Nephron (organoid): ENCODE measurements at regions not wholly inside any gene's neighbourhood (a gene's known extent, or its start where the extent isn't known, plus 50 kb on each side); places are given as distances from the start of the nearest gene placed in this dataset.

Experiments
- H3K27ac Mint-ChIP-seq, 3 experiments: 2 replicates each; pipeline ENCODE4 v1.8.0; 2020; ENCODE audit warnings: mixed read lengths in 3 of 3, mild to moderate bottlenecking in 2 of 3, moderate library complexity in 1 of 3
- H3K27me3 Mint-ChIP-seq: 2 replicates; pipeline ENCODE4 v1.8.0; 2021; ENCODE audit warnings: low read depth, mild to moderate bottlenecking, moderate library complexity, mixed read lengths
- H3K36me3 Mint-ChIP-seq: 2 replicates; pipeline ENCODE4 v1.8.0; 2020; ENCODE audit warnings: low read depth, mixed read lengths
- H3K4me1 Mint-ChIP-seq: 2 replicates; pipeline ENCODE4 v1.8.0; 2020; ENCODE audit warnings: mixed read lengths
- H3K4me3 Mint-ChIP-seq, 3 experiments: 2 replicates each; pipeline ENCODE4 v1.8.0; 2020; ENCODE audit warnings: mild to moderate bottlenecking in 3 of 3, mixed read lengths in 3 of 3, moderate library complexity in 2 of 3
- H3K9me3 Mint-ChIP-seq: 2 replicates; pipeline ENCODE4 v1.8.0; 2020; ENCODE audit warnings: mixed read lengths
- TF ChIP-seq, protein P1 (sequence below), 3 experiments: fragments of 200-600 bp; sonication (generic); IDR thresholded peaks; one replicate each; pipeline ENCODE4 v1.5.0; 2021; ENCODE audit warnings: antibody characterized with exemption in 3 of 3; ENCODE audit not compliant: unreplicated experiment in 3 of 3

DNA sequence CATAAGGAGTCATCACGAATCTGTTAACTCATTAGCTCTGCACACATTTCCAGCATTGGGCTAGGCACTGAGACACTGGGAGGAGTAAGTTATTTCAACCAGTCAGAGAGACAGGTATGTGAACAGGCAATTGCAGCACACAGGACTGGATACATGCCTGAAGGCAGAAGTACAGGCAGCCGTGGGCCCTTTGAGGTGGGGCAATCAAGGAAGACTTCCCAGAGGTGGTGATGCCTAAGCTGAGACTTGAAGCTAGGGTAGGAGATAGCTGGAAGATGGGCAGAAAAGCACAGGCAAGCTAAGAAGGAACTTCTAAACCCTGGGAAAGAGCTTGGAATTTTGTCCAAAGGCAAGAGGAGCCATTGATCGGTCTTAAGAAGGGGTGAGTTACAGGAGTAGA lies 249.7 kb downstream of the EMX2 start:
- TF ChIP-seq, protein P1, sequence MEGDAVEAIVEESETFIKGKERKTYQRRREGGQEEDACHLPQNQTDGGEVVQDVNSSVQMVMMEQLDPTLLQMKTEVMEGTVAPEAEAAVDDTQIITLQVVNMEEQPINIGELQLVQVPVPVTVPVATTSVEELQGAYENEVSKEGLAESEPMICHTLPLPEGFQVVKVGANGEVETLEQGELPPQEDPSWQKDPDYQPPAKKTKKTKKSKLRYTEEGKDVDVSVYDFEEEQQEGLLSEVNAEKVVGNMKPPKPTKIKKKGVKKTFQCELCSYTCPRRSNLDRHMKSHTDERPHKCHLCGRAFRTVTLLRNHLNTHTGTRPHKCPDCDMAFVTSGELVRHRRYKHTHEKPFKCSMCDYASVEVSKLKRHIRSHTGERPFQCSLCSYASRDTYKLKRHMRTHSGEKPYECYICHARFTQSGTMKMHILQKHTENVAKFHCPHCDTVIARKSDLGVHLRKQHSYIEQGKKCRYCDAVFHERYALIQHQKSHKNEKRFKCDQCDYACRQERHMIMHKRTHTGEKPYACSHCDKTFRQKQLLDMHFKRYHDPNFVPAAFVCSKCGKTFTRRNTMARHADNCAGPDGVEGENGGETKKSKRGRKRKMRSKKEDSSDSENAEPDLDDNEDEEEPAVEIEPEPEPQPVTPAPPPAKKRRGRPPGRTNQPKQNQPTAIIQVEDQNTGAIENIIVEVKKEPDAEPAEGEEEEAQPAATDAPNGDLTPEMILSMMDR (IDR thresholded peaks at IDR 0.05; ENCODE audit: unreplicated experiment in 3 of 3): no peak
- no peaks in the 10 kb centered on the region for H3K9me3 Mint-ChIP-seq

DNA sequence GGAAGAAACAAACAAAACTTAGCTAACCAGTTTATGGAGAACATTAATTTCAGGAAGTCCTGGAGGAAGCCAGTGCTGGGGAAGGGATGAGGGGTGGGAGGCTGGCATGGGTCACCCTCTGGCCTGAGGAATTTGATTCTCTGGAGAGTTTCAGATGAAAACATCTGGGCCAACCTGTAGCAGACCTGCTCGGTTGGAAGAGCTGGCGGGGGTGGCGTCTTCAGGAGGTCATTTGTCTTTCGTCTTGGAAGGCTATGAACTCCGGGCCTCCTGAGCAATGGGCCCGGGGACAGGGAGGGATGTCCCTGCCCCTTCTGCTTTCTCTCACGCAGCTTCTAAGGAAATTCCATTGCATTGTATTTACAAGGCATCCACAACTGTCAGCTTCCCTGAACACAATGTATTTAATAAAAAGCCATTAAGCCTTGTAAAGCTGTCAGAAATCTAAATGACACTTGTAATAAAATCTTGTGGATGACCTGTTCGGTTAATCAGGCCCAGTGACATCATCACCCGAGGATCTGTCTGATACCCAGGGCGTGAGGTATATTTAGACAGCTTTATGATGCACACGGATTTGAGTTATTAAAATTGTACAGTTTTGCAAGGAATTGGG lies 250.5 kb downstream of the RAB11FIP2 start:
- Mint-ChIP-seq H3K4me1 (peaks cover 30% of the 10 kb centered on the region), H3K27ac (peak overlapping the region; percentile 44 to 74 (median 65)), H3K36me3 (no peaks in the 10 kb centered on the region), H3K9me3 (no peaks in the 10 kb centered on the region), H3K27me3 (peaks cover 14% of the 10 kb centered on the region), H3K4me3 (no peak overlapping the region)
- TF ChIP-seq, protein P1 (IDR thresholded peaks at IDR 0.05; ENCODE audit: unreplicated experiment in 3 of 3): no peak

More for the DNA sequence above, 249.7 kb downstream of the EMX2 start:
- no peaks in the 10 kb centered on the region for H3K36me3 Mint-ChIP-seq
- peaks cover 35% of the 10 kb centered on the region for H3K4me1 Mint-ChIP-seq
- peak overlapping the region; percentile 49 to 87 (median 78) for H3K27ac Mint-ChIP-seq
- peaks cover 6% of the 10 kb centered on the region for H3K27me3 Mint-ChIP-seq
- no peak overlapping the region for H3K4me3 Mint-ChIP-seq

DNA sequence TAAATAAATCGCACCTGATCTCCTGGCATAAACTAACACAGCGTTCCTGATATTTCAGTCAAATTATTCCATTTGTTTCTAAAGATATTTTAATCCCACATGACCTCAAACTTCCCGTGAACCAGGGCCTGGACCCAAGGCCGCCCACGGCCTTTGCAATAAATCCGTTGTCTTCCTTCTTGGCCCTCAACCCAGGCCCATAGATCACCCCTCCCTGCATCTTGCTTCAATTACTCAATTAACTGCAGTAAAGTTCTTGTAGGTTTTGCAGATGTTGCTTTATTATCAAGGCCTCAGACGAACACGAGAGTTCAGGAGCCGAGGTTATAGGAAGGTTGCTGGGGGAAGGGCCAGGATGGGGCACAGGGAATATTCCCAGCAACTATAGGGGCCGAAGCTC lies 249.4 kb downstream of the RAB11FIP2 start:
- Mint-ChIP-seq H3K4me3 (peak overlapping the region; percentile 2 to 28 (median 13)), H3K36me3 (no peaks in the 10 kb centered on the region), H3K9me3 (no peaks in the 10 kb centered on the region), H3K27ac (peak overlapping the region; percentile 44 to 74 (median 65)), H3K27me3 (peaks cover 19% of the 10 kb centered on the region), H3K4me1 (peaks cover 31% of the 10 kb centered on the region)
- TF ChIP-seq, protein P1 (IDR thresholded peaks at IDR 0.05; ENCODE audit: unreplicated experiment in 3 of 3): no peak

DNA sequence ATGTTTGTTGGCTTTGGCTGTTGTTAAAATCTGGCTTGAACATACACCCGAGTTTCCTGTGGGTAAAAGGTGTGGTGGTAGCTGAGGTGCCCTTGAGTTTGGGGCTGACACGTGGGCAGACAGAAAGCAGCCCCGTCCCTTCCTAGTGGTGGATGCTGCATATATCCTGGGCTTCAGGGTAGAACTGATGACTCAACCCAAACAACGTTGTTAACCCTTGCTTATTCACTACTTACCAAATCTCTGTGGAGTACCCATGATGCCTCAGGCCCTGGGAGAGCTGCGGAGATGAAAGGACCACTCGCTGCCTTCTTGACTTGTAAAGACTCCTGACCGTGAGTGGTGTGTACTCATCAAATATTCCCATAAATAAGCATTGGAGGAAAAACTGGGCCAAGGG lies 245.1 kb downstream of the RAB11FIP2 start:
- H3K4me3 Mint-ChIP-seq: no peak overlapping the region
- H3K27me3 Mint-ChIP-seq: peaks cover 27% of the 10 kb centered on the region
- H3K36me3 Mint-ChIP-seq: no peaks in the 10 kb centered on the region
- H3K9me3 Mint-ChIP-seq: no peaks in the 10 kb centered on the region
- peaks cover 33% of the 10 kb centered on the region for H3K4me1 Mint-ChIP-seq
- peak overlapping the region in 2 of 3 experiments; percentile 40 to 62 for H3K27ac Mint-ChIP-seq
- TF ChIP-seq, protein P1 (IDR thresholded peaks at IDR 0.05; ENCODE audit: unreplicated experiment in 3 of 3): no peak

DNA sequence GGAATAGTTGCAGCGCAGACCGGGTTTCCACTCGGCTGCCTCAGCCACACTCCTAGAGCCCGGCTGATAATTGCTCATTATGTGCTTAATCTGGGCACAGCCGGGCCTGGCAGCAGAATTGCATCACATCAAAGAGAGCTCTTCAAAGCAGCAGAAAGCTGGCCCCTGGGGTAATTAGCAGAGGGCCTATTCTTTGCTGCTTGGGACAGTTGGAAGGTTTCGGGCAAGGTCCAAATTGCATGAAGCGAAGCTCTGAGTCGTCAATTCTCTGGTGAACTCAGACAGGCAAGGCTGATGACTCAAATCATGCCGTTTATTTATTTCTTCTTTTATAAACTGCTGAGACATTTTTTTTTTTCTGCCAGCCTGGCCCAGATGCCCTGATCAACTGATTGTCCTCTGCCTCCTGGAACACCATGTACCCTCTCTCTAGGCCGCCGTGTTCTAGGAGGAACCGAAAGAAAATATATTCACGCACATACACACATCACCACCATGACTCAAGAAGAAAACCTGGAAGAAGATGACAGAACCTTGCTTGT lies 242.2 kb downstream of the RAB11FIP2 start:
- TF ChIP-seq, protein P1 (IDR thresholded peaks at IDR 0.05; ENCODE audit: unreplicated experiment in 3 of 3): no peak
- Mint-ChIP-seq H3K9me3 (peaks cover 6% of the 10 kb centered on the region), H3K4me3 (no peak overlapping the region), H3K4me1 (peaks cover 19% of the 10 kb centered on the region), H3K36me3 (peaks cover 5% of the 10 kb centered on the region), H3K27ac (peak overlapping the region; percentile 35 to 80 (median 75)), H3K27me3 (peaks cover 20% of the 10 kb centered on the region)

DNA sequence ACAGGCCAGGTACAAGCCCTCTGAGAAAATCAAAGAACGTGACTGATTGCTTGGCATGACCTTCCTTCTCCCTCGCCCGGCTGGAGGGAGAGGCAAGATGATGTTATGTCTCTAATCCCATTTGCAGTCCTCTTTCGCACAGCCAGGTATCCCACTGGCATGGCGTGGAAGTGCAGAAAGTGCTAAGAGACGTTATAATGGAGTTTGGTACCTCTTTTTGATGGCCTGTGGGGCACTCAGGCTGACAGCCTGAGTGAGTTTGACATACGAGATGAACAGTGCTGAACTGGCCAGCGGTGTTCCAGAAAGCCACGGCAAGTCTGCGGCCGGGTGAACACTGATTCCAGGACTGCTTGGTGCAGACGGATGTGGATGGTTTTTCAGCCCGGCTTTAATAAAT lies 241.6 kb downstream of the RAB11FIP2 start:
- peak overlapping the region in 2 of 3 experiments; percentile 80 to 82 for H3K27ac Mint-ChIP-seq
- no peak overlapping the region for H3K4me3 Mint-ChIP-seq
- H3K4me1 Mint-ChIP-seq: peaks cover 19% of the 10 kb centered on the region
- peaks cover 11% of the 10 kb centered on the region for H3K9me3 Mint-ChIP-seq
- TF ChIP-seq, protein P1 (IDR thresholded peaks at IDR 0.05; ENCODE audit: unreplicated experiment in 3 of 3): no peak
- peaks cover 20% of the 10 kb centered on the region for H3K27me3 Mint-ChIP-seq
- peaks cover 5% of the 10 kb centered on the region for H3K36me3 Mint-ChIP-seq
